ENCODE measurements at regions not wholly inside any gene's neighbourhood (a gene's known extent, or its start where the extent isn't known, plus 50 kb on each side); places are given as distances from the start of the nearest gene placed in this dataset.

DNA sequence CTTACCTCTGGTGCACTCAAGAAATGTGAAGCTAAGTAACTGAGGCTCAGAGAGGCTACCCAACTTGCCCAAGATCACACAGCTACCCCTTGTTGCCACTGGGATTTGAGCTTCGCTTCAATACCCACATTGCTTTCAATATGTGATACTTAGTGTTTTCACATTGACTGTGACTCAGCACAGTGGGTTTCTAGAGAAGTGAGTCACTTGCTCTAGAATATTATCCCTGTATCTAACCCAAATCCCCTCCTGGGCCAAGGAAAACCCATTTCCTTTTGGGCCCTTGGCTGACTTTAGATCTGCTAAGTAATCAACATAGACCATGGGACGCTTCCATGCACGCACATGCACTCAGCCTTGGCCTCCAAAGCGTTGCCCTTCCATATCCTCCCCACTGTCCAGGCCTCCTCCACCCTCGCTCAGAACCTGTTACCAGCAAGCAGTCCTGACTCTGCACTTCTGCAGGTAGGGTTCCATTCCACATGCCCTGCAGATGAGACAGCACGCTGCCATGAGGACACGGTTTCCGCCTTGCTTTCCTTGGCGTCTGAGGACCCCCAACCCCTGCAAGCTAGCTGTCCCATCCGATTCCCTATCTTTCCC, 87.7 kb upstream of the CHST15 start:
- Mint-ChIP-seq H3K4me1 (ENCODE audit: low read depth, unreplicated experiment) (peaks cover 2% of the 10 kb centered on the region), H3K27me3 (ENCODE audit: unreplicated experiment) (peaks cover 4% of the 10 kb centered on the region), H3K9me3 (ENCODE audit: unreplicated experiment) (peaks cover 2% of the 10 kb centered on the region), H3K36me3 (ENCODE audit: unreplicated experiment) (no peaks in the 10 kb centered on the region), H3K4me3 (ENCODE audit: unreplicated experiment) (no peak overlapping the region), H3K27ac (ENCODE audit: unreplicated experiment) (no peak overlapping the region)
- TF ChIP-seq, protein P1, sequence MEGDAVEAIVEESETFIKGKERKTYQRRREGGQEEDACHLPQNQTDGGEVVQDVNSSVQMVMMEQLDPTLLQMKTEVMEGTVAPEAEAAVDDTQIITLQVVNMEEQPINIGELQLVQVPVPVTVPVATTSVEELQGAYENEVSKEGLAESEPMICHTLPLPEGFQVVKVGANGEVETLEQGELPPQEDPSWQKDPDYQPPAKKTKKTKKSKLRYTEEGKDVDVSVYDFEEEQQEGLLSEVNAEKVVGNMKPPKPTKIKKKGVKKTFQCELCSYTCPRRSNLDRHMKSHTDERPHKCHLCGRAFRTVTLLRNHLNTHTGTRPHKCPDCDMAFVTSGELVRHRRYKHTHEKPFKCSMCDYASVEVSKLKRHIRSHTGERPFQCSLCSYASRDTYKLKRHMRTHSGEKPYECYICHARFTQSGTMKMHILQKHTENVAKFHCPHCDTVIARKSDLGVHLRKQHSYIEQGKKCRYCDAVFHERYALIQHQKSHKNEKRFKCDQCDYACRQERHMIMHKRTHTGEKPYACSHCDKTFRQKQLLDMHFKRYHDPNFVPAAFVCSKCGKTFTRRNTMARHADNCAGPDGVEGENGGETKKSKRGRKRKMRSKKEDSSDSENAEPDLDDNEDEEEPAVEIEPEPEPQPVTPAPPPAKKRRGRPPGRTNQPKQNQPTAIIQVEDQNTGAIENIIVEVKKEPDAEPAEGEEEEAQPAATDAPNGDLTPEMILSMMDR (IDR thresholded peaks at IDR 0.05; ENCODE audit: partially characterized antibody, unreplicated experiment): no peak
- no peak for DNase-seq

DNA sequence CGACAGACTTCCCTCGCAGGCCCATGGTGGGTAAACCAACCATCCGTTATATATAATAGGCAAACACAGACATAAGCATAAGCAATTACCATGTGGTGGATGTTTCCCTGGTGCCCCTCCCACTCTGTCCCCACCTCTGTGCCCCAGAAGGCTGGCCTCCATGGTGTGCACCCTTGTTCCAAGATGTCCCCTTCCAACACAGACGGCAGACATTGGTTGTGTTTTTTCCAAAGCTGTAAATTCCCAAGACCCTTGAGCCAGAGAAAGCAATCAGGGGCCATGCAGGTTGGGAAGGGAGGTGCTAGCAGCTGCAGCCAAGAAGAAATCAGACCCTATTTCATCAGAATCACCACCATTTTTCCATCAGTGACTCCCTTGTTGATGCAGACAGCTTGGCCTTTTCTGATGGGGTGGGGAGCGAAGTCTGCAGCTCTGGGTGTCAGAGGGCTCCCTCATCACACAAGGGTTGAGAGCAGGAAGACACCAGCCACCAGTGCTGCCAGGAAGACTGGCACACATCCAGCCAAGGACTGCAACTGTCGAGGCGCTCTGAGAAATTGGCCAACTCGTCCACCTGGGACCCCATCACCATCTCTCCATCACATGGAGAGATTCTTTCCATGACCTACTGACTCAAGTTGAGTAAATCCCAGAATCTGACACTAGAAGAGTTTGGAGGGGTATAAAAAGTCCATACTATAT, 86.8 kb upstream of the CHST15 start:
- H3K9me3 Mint-ChIP-seq (ENCODE audit: unreplicated experiment): peaks cover 2% of the 10 kb centered on the region

DNA sequence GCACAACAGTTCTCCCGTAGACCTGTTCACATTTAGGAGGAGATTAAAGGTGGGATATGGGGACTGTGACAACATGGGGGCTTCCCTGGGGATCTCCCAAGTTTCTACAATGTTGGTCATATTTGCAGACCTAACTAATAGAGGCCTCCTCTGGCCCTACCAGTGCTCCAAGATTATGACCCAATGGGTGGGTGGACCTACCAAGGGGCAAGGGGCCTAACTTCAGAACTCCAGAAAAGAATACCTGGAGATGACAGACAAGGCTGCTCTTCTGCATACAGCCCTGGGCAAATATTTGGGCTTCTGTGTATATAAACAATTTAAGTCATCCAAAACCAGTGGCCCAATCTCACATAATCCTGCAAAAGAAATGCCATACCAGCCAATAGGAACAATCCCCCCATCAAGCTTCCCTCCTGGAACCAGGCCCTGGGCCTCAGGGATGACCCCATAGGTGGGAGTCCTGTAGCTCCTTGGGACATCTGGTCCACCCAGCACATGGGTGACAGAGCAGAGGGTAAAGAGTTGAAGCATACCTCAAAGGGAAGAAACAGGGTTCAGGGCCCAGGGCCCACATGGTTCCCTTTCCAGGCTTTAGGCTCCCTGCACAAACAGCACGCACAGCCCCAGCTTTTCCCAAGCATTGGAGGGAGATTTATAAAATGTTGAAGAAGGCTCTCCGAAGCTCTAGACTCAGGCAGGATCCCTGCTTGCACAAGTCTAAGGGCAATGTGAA, 86.1 kb upstream of the CHST15 start:
- Mint-ChIP-seq H3K9me3 (ENCODE audit: unreplicated experiment) (peaks cover 3% of the 10 kb centered on the region), H3K27me3 (ENCODE audit: unreplicated experiment) (peaks cover 4% of the 10 kb centered on the region)
- TF ChIP-seq, protein P1 (IDR thresholded peaks at IDR 0.05; ENCODE audit: partially characterized antibody, unreplicated experiment): no peak

More for the DNA sequence above, 86.8 kb upstream of the CHST15 start:
- DNase-seq: no peak
- Mint-ChIP-seq H3K27ac (ENCODE audit: unreplicated experiment) (no peak overlapping the region), H3K36me3 (ENCODE audit: unreplicated experiment) (no peaks in the 10 kb centered on the region), H3K27me3 (ENCODE audit: unreplicated experiment) (peaks cover 4% of the 10 kb centered on the region), H3K4me3 (ENCODE audit: unreplicated experiment) (no peak overlapping the region), H3K4me1 (ENCODE audit: low read depth, unreplicated experiment) (peaks cover 2% of the 10 kb centered on the region)
- TF ChIP-seq, protein P1 (IDR thresholded peaks at IDR 0.05; ENCODE audit: partially characterized antibody, unreplicated experiment): no peak

DNA sequence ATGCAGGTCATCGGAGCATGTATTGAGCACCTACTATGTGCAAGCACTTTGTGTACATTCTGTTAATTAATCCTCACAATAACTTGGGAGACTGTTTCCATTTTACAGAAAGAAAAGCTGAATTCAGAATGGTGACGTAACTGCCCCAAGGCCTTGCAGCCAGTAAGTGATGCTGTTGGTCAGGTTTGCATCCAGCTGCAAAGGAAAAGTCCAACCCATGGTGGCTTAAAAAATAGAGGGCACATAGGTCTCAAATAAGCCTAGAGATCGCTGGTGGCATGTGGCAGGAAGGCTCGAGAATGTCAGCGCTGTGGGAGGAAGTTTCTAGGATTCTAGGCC, 83.8 kb upstream of the CHST15 start:
- Mint-ChIP-seq H3K4me3 (ENCODE audit: unreplicated experiment) (no peak overlapping the region), H3K27ac (ENCODE audit: unreplicated experiment) (no peak overlapping the region), H3K9me3 (ENCODE audit: unreplicated experiment) (peaks cover 1% of the 10 kb centered on the region), H3K4me1 (ENCODE audit: low read depth, unreplicated experiment) (no peaks in the 10 kb centered on the region), H3K36me3 (ENCODE audit: unreplicated experiment) (no peaks in the 10 kb centered on the region), H3K27me3 (ENCODE audit: unreplicated experiment) (no peaks in the 10 kb centered on the region)
- TF ChIP-seq, protein P1 (IDR thresholded peaks at IDR 0.05; ENCODE audit: partially characterized antibody, unreplicated experiment): no peak
- no peak for DNase-seq

More for the DNA sequence above, 86.1 kb upstream of the CHST15 start:
- Mint-ChIP-seq H3K4me1 (ENCODE audit: low read depth, unreplicated experiment) (peaks cover 2% of the 10 kb centered on the region), H3K27ac (ENCODE audit: unreplicated experiment) (no peak overlapping the region), H3K4me3 (ENCODE audit: unreplicated experiment) (no peak overlapping the region), H3K36me3 (ENCODE audit: unreplicated experiment) (no peaks in the 10 kb centered on the region)
- DNase-seq: no peak
